HG03521 (cell line): ENCODE measurements at regions not wholly inside any gene's neighbourhood (a gene's known extent, or its start where the extent isn't known, plus 50 kb on each side); places are given as distances from the start of the nearest gene placed in this dataset.
"Not testable (repeated sequence)": the region's sequence is repeated elsewhere in the genome, so short reads cannot be mapped to it uniquely, and the experiment has no call there.

Experiments
- ATAC-seq: cut with Tn5 transposase; IDR thresholded peaks from one replicate; pipeline ENCODE4 v1.9.1; 2021; ENCODE audit warnings: mild to moderate bottlenecking, moderate library complexity; ENCODE audit not compliant: unreplicated experiment

DNA sequence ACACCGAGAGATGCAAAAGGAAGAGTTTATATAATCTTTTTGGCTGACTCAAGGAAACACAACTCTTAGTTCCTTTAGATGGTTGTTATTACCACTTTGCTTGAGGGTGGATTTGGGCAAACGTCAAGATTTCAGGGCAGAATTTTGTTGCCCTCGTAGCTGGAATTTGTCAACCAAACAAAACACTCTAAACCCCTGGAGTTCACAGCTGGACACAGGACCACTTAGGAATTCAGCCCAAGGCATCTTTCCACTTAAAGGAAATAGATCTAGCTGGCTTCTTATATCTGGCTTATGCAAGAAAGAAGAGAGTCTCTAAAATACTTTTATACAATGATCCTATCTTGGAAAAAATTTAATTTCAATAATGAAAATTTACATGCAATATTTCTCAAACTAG, 237.8 kb upstream of the LRIG3 start:
- ATAC-seq = no peak

DNA sequence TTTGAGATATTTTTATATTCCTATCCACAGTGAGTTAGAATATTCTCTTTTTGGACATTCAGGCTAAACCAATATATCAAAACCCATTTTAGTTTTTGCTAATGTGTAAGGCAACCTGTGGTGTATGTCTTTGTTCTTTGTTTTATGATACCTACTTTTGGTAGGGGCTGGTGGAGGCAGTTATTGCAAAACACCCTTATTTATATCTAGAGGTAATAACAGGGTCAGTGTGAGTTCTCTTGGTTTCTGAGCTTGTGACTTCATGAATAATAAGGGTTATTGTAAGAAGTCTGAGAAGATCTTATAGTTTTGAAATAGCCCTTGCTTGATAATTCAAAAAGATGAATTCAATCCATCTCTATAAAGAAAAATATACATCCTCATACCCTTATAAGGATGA, 235.1 kb upstream of the LRIG3 start:
- ATAC-seq = no peak

DNA sequence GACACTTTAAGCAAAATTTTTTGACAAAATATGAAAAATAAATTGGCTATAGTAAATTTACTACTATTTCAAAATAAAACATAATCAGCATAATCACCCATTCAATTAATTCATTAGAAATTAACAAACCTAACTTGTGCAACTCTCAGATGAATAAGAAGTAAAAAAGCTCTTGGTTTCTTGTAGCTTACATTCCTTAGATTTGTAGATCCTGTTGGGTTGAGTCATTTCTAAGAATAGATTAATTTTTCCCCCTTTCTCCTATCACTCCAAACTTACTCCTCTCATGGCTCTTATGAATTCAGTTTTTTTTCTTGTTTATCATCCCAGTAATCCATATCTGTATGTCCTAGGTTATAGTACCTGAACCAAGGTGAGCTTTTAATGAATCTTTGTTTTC, 230.9 kb upstream of the LRIG3 start:
- ATAC-seq = no peak

DNA sequence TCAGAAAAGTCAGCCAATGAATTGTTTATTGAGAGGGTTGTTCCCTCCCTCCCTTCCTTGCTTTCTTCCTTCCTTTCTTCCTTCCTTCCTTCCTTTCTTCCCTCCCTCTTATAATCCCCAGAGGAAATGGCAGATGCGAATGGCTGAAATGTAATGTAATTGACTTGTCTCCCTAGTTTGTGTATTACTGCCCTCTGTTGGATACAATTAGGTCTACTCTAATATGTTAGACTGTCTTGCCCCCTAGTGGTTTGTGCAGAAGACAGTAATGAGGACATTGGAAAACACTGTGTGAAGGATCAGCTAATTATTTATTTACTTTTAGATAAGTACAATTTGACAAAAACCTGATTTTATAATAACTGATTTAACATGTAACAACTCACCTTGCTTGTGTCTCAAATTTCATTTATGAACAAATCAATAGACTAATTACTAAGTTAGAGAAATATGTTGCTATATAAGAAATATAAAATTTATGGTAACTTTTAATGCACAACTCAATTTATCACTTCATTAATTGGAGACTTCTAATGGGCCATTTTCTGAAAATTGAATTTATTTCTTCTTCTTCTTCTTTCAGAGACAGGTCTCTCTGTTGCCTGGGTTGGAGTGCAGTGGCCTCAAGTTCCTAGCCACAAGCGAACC, 229.8 kb upstream of the LRIG3 start:
- ATAC-seq = peak; percentile 100

DNA sequence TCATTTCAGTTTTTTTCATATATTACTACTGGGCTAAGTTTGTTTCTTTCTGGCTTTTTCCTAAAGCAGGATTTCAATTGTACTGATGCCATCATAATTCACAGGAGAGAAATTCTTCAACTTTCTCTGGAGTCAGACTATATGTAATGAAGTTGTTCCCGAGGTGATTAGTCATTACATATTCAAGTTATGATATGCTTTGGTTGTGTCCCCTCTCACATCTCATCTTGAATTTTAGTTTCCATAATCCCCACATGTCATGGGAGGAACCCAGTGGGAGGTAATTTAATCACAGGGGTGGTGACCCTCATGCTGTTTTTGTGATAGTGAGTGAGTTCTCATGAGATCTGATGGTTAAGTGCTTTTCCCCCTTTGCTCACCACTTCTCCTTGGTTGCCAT, 227.5 kb upstream of the LRIG3 start:
- no peak for ATAC-seq

DNA sequence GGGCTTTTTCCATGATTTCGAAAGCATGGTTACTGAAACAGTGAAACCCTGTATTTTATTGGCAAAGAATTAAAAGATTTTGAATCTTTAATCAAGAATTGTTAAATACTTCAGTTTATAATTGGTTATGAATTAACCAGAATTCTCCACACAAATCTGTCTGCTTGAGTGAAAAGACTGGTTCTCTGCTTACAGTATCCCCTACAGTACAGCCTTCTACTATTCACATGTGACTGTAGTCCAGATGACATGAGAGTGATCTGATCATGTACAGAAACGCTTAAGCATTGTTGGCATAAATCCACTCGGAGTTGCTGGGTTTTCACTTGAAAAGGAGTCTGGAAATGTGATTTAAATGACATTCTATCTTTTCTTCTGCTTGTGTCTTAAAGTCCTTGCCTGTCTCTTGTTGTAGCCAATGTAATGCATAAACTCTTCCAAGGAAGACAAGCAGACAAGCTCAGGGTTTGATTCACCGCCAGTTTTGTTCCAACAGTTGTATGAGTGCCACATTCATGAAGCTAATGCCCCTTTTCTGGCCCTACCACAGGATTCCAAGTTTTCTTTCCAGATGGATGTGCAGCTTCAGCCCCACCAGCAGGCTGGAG, 222.0 kb upstream of the LRIG3 start:
- ATAC-seq = no peak

DNA sequence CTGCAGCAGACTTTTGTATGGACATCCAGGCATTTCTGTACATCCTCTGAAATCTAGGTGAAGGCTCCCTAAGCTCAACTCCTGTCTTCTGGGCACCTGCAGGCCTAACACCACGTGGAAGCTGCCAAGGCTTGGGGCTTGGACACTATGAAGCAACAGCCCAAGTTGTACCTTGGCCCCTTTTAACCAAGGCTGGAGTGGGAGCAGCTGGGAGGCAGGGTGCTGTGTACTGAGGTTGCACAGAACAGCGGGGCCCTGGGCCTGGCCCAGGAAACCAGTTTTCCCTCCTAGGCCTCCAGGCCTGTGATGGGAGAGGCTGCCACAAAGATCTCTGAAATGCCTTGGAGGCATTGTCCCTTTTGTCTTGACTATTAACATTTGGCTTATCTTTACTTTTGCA, 214.4 kb upstream of the LRIG3 start:
- no peak for ATAC-seq

DNA sequence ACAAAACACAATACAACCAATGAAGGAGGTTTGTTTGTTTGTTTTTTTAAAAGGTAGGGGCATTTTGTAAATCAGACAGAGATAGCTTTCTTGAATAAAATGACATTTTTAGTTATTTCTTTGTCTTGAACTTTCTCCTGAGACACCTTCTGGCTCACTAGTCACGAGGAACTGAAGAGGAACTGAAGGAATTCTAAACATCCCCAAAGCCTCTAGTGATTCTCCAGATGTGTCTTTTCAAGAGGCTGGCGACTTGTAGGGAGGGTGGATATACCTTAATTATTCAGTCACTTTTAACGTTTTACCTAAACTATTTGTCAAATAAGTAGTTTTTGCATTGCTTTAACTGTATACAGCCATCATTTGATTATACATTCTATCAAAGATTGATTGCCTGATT, 211.2 kb upstream of the LRIG3 start:
- no peak for ATAC-seq

DNA sequence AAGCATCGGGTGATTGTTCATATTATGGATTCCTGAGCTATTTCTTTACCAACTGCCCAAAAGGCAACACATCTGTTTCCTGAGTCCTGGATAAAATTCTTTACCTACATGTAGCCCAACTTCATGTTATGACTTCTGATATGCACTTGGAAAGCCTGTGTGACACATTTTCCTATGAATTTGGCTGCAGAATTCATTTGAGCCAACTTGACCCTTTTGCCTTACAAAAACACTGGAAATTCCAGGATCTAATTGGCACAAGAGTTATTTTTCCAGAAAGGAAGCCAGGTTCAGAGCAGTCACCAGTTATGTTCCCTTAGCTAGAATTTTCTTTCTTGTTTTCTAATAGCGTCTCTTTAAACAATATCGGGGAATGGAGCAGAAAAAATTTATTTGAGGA, 202.5 kb upstream of the LRIG3 start:
- no peak for ATAC-seq

DNA sequence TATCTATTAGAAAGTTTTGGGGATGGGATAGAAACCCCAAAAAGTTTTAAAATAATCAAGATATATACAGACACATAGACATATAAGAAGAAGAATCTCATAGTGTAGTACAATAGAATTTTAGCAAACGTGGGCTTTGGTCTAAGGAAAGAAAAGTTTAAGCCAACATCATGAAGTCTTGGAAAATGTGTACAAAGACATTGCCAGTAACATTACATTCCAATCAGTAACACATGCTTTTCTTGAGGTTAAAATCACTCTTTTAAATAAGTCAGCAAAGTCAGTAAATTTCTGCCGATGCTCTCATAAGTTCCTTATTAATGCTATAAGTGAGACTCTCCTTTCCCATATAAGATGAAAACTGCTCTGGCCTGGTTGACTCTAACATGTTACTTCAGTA, 201.1 kb upstream of the LRIG3 start:
- no peak for ATAC-seq

DNA sequence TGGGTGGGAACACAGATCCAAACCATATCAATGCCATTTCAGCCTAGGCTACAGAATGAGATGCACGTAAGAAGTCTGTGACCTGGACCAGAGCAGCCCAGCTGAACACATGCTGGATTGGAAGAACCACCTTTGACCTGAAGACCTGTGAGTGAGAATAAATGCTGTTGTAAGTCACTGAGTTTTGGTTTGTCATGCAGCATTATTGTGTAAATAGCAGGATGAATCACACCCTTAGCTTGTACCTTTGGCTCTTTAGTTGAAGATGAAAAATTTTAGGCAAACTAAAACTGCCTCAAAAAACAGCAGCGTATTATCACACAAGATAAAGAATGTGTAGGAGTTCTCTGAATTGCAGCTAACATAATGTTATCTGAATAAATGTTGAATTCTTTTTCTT, 199.4 kb upstream of the LRIG3 start:
- ATAC-seq = no peak

DNA sequence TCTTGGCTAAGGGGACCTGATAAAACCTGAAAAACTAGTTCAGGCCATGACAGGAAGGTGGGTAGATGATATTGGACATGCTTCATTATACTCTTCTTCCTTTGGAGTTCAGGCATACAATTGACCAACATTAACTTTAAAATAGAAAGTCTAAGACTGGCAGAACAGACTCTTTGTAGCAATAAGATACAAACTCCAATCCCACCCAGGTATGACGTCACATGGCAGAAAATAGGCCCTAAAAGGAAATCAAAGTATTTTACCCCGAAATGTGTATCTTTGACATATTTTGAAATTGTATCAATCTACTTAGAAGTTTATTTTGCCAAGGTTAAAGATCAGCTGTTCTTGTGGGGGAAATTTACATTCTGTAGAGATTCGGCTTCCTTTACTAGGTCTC, 198.1 kb upstream of the LRIG3 start:
- no peak for ATAC-seq

DNA sequence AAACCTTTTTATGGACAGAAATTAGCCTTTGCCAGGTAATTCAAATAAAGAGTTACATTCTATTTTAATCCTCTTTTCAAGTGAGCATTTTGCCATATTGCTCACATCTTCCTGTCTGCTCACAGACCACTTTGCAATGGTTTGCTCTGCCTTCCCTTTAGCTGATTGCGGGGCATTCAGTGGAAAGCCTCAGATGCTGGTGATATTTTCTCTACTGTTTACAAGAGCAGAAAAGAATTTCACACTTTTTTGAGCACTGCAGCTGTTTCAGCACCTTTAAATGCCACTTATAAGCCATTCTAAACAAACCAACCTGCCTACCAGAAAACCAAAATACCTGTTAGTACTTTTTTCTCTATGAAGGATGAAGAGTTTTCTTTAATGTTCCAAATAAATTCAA, 195.7 kb upstream of the LRIG3 start:
- ATAC-seq = no peak

DNA sequence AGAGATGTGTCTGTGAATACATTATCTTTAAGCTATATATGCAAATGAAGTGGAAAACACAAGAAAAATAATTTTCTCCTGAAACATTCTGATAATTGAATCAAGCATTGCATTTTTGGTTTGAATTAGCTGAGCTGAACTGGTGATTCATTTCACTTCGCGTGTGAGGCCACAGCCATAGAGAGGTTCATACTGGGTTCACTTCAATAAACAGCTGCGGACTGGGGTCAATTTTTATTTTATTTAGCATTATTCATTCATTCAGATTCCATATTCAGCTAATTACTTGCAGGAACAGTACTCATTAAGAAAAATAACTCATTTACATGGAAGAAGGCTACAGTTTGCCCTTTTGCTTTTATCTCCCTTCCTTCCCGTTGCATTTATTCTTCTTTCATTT, 195.2 kb upstream of the LRIG3 start:
- no peak for ATAC-seq

DNA sequence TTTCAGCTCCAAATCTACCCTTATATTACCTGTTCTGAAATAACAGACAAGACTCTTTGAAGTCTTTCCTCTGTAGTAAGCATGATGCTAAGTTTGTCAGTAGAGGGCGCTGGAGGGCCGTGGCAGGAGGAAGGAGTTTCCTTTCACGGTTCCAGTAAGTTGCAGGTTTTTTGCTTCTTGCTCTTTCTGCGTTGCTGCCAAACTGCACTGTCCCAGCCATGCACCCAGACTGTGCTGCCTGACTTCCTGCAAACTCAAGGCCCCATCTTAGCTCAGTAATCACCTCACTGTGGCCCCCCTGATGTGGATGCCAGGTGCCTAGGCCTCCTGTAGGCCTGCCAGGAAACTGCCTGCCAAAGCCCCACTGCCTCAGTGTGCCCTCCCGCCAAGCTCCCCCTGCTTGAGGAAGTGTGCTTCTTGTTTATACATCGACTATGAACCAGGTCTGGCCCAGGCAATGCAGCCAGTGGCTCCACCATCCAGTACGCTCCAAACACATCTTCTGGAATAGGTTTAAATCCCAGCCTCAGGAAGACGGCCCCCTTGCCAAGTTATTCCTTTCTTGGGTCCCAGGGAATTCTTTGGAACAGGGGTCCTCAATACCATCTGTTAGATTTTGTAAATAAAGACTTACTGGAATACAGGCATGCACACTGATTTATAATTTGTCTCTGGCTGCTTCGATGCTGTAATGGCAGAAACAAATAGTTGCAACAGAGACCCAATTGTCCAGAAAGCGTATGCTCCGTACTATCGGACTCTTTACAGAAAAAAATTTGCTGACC, 193.7 kb upstream of the LRIG3 start:
- peak; percentile 73 for ATAC-seq

DNA sequence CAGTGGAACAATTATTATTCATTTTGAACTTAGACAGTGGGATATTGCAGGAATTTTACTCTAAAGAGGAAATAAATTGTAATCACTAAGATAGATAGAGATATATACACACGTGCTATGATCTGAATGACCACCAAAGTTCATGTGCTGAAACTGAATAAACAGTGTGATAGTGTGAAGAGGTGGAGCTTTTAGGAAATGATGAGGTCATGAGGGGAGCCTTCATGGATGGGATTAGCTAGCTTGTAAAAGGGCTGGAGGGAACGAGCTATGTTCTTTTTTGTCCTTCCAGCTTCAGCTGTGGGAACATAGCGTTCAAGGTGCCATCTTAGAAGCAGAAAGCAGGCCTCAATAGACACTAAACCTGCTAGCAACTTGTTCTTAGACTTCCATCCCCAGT, 191.5 kb upstream of the LRIG3 start:
- no peak for ATAC-seq

DNA sequence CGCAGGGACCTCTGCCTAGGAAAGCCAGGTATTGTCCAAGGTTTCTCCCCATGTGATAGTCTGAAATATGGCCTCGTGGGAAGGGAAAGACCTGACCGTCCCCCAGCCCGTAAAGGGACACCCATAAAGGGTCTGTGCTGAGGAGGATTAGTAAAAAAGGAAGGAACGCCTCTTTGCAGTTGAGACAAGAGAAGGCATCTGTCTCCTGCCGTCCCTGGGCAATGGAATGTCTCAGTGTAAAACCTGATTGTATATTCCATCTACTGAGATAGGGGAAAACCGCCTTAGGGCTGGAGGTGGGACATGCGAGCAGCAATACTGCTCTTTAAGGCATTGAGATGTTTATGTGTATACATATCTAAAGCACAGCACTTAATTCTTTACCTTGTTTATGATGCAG, 188.2 kb upstream of the LRIG3 start:
- ATAC-seq = not testable (repeated sequence)

DNA sequence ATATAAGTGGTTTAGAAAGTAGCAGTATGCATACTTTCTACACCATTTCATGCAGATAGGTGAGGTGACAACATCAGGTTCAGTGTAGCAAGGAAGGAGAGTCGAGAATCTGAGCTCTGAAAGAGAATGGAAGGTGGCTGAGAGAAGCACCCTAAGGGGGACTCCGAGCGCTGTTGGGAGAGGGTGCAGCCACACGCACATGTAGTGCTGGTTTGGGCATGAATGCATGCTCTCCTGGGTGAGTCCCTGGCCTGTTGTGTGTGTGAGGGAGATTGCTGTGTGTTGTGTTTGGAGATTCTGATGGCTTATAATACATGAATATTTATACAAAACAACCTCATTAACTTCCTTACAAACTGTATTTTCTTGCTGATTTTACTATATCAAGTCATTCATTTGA, 180.3 kb upstream of the LRIG3 start:
- no peak for ATAC-seq

DNA sequence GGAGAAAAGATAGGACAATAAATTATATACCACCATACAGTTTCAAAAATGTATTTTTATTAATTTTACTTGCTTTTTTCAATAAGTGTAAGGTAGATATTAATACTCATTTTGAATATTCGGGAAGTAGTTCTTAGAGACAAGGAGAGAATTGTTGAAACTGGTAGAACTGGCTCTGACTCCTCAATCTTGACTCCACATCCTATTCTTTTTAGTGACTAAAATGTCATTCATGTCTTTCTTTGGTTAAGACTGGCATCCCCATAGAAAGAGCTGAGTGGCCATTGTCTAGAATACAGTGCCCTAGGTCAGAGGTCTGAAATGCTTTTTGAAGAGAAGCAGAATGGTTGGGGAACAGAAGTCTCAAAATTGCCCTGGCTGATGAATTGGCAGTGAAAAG, 177.6 kb upstream of the LRIG3 start:
- ATAC-seq = no peak

DNA sequence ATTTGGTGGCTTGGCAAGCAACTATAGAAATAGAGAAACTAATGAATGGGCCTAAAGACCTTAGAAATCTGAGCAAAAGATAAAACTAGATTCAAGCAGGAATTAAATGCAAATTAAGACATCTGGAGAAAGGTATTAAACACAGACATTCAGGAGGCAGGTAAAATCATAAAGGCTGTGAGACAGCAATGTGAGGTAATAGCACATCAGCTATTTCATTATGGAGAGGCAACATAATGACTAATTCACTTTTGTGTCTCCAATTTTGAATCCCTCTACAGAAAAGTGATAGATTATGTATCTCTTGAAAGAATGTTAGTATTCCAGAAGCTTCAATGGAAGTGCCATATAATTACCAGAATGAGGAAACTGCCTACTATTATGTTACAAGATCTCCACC, 175.9 kb upstream of the LRIG3 start:
- no peak for ATAC-seq

DNA sequence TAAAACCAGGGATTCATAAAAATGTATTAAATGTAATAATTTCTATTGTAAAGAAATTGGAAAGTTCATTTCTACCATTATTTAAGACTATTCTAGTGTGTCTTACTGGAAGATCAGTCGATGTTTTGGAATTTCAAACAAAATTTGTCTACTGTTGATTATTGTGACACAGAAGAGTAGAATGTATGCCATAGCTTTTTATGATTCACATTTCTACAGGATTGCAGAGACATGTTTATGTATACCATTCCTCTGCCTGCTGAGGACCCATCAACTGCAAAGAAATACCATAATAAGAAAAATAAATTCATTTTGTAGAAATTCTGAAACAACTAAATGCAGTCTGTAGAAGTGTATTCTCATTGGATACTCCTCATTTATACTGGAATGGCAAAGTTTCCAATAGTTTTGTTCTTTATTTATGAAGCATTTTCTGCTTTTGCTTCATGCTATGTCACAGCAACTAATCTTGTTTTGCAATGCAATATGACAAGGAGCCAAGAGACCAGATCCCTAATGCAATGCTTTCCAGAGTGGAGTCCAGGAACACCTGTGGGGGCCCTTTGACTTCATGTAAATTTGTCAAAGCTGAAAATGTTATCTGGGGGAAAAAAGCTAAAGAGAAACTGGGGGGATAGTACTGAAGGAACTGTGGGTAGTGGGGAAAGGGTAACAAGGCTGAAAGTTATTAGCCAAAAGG, 172.9 kb upstream of the LRIG3 start:
- ATAC-seq = no peak

DNA sequence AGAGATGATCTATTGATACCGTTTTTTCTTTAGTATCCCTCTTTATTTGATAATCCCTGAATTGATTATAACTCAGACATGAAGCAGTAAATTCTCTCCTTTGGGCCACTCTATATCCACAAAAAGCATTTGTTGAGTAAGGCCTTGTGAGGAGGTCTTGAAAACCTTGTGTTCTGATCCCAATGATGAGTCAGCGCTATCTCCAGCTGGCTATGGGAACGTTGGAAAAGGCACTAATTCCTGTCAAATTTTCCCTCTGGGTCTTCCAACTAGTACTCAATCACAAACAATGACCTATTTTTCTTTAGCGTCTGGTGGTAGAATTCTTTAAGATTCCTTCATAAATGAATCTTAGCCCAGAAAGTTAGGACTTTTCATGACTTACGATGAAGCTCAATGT, 168.4 kb upstream of the LRIG3 start:
- ATAC-seq = no peak
